ENCODE measurements at regions not wholly inside any gene's neighbourhood (a gene's known extent, or its start where the extent isn't known, plus 50 kb on each side); places are given as distances from the start of the nearest gene placed in this dataset.

DNA sequence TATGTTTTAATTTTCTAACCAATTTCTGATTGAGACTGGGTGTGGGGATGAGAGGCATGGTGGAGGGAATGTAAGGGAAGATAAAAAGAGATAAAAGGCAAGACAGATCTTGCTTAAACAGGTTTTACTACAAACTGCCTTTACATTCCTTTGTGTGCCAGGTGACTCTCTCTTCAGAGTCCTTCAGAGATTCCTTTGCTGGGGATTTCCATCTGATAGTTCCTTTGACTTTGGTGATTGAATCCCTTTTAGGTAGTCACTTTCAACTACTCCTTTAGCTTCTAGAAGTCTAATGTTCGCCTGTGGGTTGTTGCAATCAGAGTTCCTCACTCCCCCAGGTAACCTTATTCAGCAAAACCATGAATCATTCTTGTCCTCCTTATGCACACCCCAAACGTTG, 283.3 kb upstream of the MANEA start:
- H3K36me3 Mint-ChIP-seq (ENCODE audit: insufficient read depth): no peaks in the 10 kb centered on the region
- H3K9me3 Mint-ChIP-seq: no peaks in the 10 kb centered on the region

DNA sequence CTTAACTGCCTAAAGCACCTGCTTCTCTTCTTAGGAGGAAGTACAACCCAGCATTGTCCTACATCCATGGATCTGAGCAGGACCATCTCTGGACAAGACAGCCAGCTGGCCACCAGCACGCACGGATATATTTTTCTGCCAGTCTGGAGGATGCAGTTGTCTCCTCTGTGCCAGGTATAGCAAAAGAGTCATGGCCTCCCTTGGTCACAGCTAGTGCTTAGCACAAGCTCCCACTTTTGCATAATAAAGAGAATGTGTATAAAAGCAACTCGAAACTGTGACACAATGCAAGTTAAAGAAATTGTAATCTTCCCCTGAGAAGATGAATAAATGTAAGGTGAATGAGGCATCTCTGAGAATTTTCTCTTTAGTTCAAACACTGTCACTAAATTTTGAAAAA, 267.8 kb upstream of the MANEA start:
- Mint-ChIP-seq H3K27me3 (ENCODE audit: low read depth) (no peaks in the 10 kb centered on the region), H3K36me3 (ENCODE audit: insufficient read depth) (no peaks in the 10 kb centered on the region), H3K4me1 (ENCODE audit: low read depth) (no peaks in the 10 kb centered on the region), H3K9me3 (no peaks in the 10 kb centered on the region), H3K4me3 (no peak overlapping the region)
- no peak for DNase-seq
- ATAC-seq: no peak

More for the DNA sequence above, 283.3 kb upstream of the MANEA start:
- no peaks in the 10 kb centered on the region for H3K4me1 Mint-ChIP-seq (ENCODE audit: low read depth)
- no peak overlapping the region for H3K4me3 Mint-ChIP-seq
- H3K27me3 Mint-ChIP-seq (ENCODE audit: low read depth): no peaks in the 10 kb centered on the region
- ATAC-seq (no peak), DNase-seq (no peak)

DNA sequence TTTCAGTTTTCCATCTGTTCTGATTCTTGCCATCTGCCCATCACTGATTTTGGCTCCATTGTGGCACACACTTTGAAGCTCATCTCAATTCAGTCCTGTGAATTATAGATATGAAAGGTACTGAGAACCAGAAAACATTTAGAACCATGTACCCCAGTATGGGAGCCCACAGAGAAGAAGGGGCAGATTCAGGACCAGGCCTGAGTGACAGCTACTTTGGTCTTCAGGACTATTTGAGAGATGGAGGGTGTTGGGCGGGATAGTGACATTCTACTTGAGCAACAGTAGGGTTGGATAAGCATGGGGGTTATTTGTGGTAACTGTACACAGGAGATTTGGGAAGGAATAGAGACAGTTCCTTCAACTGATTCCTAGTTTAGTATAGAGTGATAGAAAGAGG, 259.2 kb upstream of the MANEA start:
- no peaks in the 10 kb centered on the region for H3K27me3 Mint-ChIP-seq (ENCODE audit: low read depth)

DNA sequence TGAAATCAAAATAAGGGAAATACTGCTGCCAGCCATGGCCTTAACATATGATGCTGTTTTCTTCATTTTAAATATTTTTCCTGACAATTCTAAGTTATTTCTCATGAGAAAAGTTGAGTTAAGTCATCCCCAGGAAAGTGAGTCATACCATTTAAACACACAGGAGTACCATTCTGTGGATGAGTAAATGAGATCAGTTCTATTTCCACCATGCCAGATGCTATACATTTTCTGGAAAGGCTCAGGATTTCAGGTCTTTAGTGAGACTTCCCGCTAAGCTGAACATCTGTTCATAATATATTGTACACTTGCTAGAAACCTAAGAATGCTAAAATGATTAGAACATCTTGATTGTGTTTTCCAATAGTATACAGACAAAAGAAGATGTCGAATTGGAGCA, 256.2 kb upstream of the MANEA start:
- H3K27me3 Mint-ChIP-seq (ENCODE audit: low read depth): no peaks in the 10 kb centered on the region
- H3K36me3 Mint-ChIP-seq (ENCODE audit: insufficient read depth): no peaks in the 10 kb centered on the region
- no peaks in the 10 kb centered on the region for H3K4me1 Mint-ChIP-seq (ENCODE audit: low read depth)
- DNase-seq (no peak), ATAC-seq (no peak)
- H3K9me3 Mint-ChIP-seq: peaks cover 4% of the 10 kb centered on the region
- H3K4me3 Mint-ChIP-seq: no peak overlapping the region

More for the DNA sequence above, 259.2 kb upstream of the MANEA start:
- H3K4me3 Mint-ChIP-seq: no peak overlapping the region
- no peaks in the 10 kb centered on the region for H3K9me3 Mint-ChIP-seq
- ATAC-seq (no peak), DNase-seq (no peak)
- no peaks in the 10 kb centered on the region for H3K36me3 Mint-ChIP-seq (ENCODE audit: insufficient read depth)
- no peaks in the 10 kb centered on the region for H3K4me1 Mint-ChIP-seq (ENCODE audit: low read depth)

DNA sequence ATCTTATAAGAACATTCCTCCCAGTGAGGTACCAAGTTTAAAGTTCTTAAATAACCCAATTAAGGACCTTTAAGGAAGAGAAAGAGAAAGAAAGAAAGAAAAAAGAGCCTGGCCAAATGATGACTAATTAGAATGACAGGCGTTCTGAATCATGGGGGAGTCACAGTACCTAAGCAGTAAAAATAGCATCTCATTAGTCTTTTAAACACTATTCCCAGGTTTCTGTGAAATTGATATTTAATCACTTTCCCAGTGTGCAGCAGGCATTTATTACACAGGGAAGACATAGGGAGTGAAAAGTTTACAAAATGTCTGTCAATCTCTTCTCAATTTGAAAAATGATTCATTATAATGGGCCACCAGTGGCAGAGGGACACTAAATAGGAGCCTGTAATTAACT, 251.4 kb upstream of the MANEA start:
- no peaks in the 10 kb centered on the region for H3K36me3 Mint-ChIP-seq (ENCODE audit: insufficient read depth)
- H3K27me3 Mint-ChIP-seq (ENCODE audit: low read depth): no peaks in the 10 kb centered on the region
- ATAC-seq (no peak), DNase-seq (no peak)
- peaks cover 4% of the 10 kb centered on the region for H3K9me3 Mint-ChIP-seq
- no peaks in the 10 kb centered on the region for H3K4me1 Mint-ChIP-seq (ENCODE audit: low read depth)
- no peak overlapping the region for H3K4me3 Mint-ChIP-seq

DNA sequence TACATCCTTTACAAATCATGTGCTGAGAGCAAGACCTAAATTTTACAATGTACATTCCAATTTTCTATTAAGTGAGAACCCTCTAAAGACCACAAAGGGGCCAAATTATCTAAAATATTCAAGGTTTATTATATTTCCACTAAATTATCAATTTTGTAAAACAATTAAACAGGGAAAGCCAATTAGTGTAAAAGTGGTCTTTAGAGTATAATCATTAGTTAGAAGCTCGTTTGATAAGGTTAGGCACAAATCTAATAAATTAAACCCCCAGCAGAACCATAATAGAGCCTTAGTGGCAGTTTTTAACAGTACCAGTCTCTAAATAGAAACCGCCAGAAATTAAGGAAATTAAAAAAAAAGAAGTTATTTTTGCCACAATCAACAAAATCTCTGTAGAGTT, 249.1 kb upstream of the MANEA start:
- Mint-ChIP-seq H3K4me1 (ENCODE audit: low read depth) (no peaks in the 10 kb centered on the region), H3K9me3 (peaks cover 4% of the 10 kb centered on the region), H3K4me3 (no peak overlapping the region), H3K36me3 (ENCODE audit: insufficient read depth) (no peaks in the 10 kb centered on the region), H3K27me3 (ENCODE audit: low read depth) (no peaks in the 10 kb centered on the region)
- DNase-seq: no peak
- ATAC-seq: no peak

DNA sequence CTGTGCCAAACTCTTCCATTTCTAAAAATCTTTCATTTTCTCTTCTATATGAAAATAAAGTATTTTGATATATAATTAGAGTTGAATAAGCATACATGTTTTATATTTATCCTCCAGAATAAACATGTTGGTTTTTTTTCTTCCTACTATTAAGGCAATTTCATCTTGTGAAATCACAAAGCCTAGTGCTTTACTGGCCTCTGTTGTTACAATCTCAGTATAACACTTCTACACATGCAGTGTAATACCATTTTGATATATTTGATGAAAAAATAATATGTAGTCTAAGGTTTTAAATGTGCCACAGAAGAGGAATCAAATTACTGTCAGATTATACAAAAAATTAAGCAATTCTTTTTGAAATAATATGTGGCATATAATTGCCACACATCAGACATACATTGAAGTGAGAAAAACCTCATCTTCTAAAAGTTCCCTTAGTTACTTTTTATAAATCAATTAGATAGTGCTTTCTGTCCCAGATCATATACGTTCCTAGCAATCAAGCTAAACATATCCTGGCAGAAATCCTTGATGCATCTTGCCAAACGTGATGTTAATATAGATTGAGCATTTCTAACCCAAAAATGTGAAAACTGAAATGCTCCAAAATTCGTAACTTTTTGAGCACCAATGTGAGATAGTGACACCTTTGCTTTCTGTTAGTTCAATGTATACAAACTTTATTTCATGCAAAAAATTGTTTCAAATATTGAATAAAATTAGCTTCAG, 225.1 kb upstream of the MANEA start:
- ATAC-seq (no peak), DNase-seq (no peak)
- peaks cover 8% of the 10 kb centered on the region for H3K9me3 Mint-ChIP-seq
- H3K36me3 Mint-ChIP-seq (ENCODE audit: insufficient read depth): no peaks in the 10 kb centered on the region
- H3K4me3 Mint-ChIP-seq: no peak overlapping the region
- no peaks in the 10 kb centered on the region for H3K27me3 Mint-ChIP-seq (ENCODE audit: low read depth)
- H3K4me1 Mint-ChIP-seq (ENCODE audit: low read depth): no peaks in the 10 kb centered on the region

DNA sequence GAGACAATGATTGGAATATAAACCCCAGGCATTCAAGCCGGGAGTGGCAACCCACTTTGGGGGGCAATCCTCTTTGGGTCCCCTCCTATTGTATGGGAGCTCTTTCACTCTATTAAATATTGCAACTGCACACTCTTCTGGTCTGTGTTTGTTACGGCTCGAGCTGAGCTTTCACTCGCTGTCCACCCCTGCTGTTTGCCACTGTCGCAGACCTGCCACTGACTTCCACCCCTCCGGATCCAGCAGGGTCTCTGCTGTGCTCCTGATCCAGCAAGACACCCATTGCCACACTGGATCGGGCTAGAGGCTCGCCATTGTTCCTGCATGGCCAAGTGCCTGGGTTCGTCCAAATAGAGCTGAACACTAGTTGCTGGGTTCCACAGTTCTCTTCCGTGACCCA, 222.8 kb upstream of the MANEA start:
- DNase-seq (no peak), ATAC-seq (no peak)
- H3K4me3 Mint-ChIP-seq: no peak overlapping the region
- no peaks in the 10 kb centered on the region for H3K4me1 Mint-ChIP-seq (ENCODE audit: low read depth)
- H3K9me3 Mint-ChIP-seq: peaks cover 8% of the 10 kb centered on the region
- H3K27me3 Mint-ChIP-seq (ENCODE audit: low read depth): no peaks in the 10 kb centered on the region
- H3K36me3 Mint-ChIP-seq (ENCODE audit: insufficient read depth): no peaks in the 10 kb centered on the region

DNA sequence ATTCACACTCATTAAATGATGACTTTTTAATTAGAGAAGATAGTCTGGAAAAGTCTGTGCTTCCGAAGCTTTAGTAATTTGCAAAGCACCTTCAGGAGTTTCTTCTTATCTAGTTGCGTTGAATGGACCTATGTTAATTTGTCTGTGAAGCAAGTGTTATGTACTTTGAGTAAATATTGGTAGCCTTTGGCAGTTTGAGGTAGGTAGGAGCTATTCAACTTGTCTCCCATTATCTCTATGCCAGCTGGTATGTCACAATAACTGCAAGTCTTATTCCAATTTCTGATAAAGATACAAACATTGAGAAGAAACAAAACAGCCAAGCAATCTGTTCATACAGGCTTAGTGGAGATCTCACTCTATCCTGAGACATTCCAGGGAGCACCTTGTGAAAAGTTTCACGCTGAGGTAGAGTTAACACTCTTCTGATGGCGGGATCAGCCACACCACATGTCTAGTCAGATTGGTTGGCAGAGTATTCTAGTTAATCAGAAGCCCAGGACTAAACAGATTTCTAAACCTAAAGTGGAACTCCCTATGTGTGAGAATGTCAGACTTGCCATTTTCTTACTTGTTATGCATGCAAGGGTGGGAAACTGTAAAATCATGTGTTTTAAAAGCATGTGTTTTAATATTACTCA, 219.8 kb upstream of the MANEA start:
- peaks cover 8% of the 10 kb centered on the region for H3K9me3 Mint-ChIP-seq
- no peak overlapping the region for H3K4me3 Mint-ChIP-seq
- no peaks in the 10 kb centered on the region for H3K4me1 Mint-ChIP-seq (ENCODE audit: low read depth)
- H3K36me3 Mint-ChIP-seq (ENCODE audit: insufficient read depth): no peaks in the 10 kb centered on the region
- ATAC-seq (no peak), DNase-seq (no peak)
- no peaks in the 10 kb centered on the region for H3K27me3 Mint-ChIP-seq (ENCODE audit: low read depth)

DNA sequence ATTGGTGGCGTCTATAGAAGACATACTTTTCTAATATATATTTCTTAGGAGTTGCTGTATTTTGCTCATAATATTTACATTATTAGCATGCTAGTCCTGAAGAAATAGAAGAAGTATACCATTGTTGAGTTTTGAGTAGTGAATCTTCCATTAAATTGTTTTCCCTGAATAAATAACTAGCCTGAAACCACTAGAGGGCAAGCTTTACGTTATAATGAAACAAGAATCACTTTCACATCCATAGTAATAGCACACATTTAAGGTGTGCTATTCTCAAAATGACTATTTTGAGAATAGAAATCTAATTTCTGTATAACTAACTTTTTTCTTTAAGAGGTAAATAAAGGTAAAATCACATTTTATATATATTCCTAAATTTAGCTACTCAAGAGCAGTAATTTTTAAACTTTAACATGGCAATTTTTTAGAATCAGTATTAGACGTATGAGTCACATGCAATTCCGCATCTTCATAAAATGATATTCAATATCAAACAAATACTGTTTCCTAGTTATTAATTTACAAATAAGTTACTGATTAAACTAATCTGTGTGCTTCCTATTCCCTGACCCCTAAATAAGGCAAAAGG, 213.2 kb upstream of the MANEA start:
- Mint-ChIP-seq H3K9me3 (no peaks in the 10 kb centered on the region), H3K4me1 (ENCODE audit: low read depth) (no peaks in the 10 kb centered on the region), H3K36me3 (ENCODE audit: insufficient read depth) (no peaks in the 10 kb centered on the region), H3K27me3 (ENCODE audit: low read depth) (no peaks in the 10 kb centered on the region), H3K4me3 (no peak overlapping the region)
- peak in 1 of 2 donors; percentile 14 for ATAC-seq
- no peak for DNase-seq

DNA sequence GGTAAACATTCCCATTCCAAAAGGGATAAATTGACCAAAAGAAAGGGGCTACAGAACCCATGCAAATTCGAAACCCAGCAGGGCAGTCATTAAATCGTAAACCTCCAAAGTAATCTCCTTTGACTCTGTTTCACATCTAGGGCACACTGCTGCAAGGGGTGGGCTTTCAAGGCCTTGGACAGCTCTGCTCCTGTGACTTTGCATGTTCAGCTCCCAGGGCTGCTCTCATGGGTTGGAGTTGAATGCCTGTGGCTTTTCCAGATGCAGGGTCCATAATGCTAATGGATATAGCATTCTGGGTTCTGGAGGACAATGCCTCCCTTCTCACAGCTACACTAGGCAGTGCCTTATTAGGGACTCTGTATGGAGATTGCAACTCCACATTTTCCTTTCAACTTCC, 211.9 kb upstream of the MANEA start:
- Mint-ChIP-seq H3K4me1 (ENCODE audit: low read depth) (no peaks in the 10 kb centered on the region), H3K27me3 (ENCODE audit: low read depth) (no peaks in the 10 kb centered on the region), H3K4me3 (no peak overlapping the region), H3K36me3 (ENCODE audit: insufficient read depth) (no peaks in the 10 kb centered on the region), H3K9me3 (no peaks in the 10 kb centered on the region)
- no peak for ATAC-seq
- no peak for DNase-seq

DNA sequence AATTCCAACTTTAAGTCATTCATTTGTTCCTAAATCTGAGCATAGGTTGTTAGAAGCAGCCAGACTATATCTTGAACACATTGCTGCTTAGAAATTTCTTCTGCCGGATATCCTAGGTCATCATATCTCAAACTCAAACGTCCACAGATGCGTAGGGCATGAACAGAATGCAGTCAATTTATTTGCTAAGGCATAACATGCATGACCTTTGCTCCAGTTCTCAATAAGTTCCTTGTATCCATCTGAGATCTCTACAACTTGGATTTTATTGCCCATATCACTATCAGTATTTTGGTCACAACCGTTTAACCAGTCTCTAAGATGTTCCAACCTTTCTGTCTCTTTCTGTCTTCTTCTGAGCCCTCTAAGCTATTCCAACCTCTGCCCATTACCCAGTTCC, 210.9 kb upstream of the MANEA start:
- no peak for ATAC-seq

DNA sequence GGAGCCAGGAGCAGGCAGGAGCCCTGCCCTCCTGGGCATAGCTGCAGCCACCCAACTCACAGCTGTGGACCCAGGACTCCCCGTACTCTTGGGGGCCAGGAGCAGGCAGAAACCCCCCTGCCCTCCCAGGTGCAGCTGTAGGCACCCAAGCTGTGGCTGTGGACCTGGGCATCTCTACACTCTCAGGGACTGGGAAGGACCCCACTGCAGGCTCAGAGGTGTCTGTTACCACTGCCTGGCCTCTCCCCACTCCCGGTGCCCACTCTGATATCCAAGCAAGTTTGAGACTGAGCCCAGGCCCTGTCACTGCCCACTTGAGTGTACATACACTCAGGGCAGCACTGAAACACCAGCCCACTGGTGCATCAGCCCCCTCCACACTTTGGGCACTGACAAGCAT, 193.5 kb upstream of the MANEA start:
- DNase-seq: no peak
- no peaks in the 10 kb centered on the region for H3K4me1 Mint-ChIP-seq (ENCODE audit: low read depth)
- no peaks in the 10 kb centered on the region for H3K27me3 Mint-ChIP-seq (ENCODE audit: low read depth)
- no peaks in the 10 kb centered on the region for H3K36me3 Mint-ChIP-seq (ENCODE audit: insufficient read depth)
- no peak for ATAC-seq
- no peak overlapping the region for H3K4me3 Mint-ChIP-seq
- no peaks in the 10 kb centered on the region for H3K9me3 Mint-ChIP-seq

More for the DNA sequence above, 210.9 kb upstream of the MANEA start:
- Mint-ChIP-seq H3K9me3 (no peaks in the 10 kb centered on the region), H3K27me3 (ENCODE audit: low read depth) (no peaks in the 10 kb centered on the region), H3K36me3 (ENCODE audit: insufficient read depth) (no peaks in the 10 kb centered on the region), H3K4me3 (no peak overlapping the region), H3K4me1 (ENCODE audit: low read depth) (no peaks in the 10 kb centered on the region)
- no peak for DNase-seq

DNA sequence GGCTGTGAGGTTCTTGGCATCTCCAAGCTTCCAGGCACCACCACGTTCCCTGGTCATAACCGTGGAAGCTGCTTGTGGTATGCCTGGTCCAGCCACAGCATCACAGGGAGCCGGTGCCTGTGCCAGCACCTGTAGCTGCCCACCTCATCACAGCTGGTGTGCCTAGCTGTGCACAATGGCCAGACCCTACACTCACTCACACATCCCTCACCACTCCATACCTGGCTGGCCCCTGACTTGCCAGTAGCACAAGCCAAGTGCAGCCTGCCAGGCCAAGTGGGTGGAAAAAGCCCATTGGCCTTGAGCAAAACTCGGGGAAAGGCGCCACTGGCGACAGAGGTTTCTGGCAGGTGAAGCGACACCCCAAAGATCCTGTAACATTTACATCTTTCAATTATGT, 192.3 kb upstream of the MANEA start:
- H3K4me1 Mint-ChIP-seq (ENCODE audit: low read depth): no peaks in the 10 kb centered on the region
- no peaks in the 10 kb centered on the region for H3K36me3 Mint-ChIP-seq (ENCODE audit: insufficient read depth)
- H3K9me3 Mint-ChIP-seq: no peaks in the 10 kb centered on the region
- no peak overlapping the region for H3K4me3 Mint-ChIP-seq
- DNase-seq (no peak), ATAC-seq (no peak)
- no peaks in the 10 kb centered on the region for H3K27me3 Mint-ChIP-seq (ENCODE audit: low read depth)

DNA sequence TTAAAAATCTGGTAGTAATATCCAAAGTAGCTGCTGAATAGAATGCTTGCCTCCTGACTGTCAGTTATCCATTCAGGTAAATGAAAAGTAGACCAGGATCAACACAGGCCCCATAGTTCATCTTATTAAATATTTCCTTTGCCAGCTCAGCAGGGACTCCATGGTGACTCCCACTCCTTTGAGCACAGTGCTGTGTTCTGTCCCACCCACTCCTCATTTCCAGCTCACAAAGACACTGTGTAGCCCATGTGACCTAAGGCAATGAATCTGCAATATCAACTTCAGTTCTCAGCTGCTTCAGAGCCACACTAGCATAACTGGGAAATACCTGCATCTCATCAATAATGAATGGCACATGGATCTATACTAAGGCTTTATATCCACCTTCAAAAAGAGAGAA, 189.5 kb upstream of the MANEA start:
- H3K9me3 Mint-ChIP-seq: no peaks in the 10 kb centered on the region
- no peaks in the 10 kb centered on the region for H3K4me1 Mint-ChIP-seq (ENCODE audit: low read depth)
- no peak overlapping the region for H3K4me3 Mint-ChIP-seq
- H3K36me3 Mint-ChIP-seq (ENCODE audit: insufficient read depth): no peaks in the 10 kb centered on the region
- DNase-seq: no peak
- H3K27me3 Mint-ChIP-seq (ENCODE audit: low read depth): no peaks in the 10 kb centered on the region
- ATAC-seq: no peak
